H1 (cell line): ENCODE measurements at regions not wholly inside any gene's neighbourhood (a gene's known extent, or its start where the extent isn't known, plus 50 kb on each side); places are given as distances from the start of the nearest gene placed in this dataset.
A peak's percentile ranks its signal among the peaks of the same experiment; 100 is the strongest.

ENCODE experiments used
- CTCF ChIA-PET: fragments of 300-600 bp; sonication (Branson Sonifier 250); formaldehyde crosslinking; loops from one replicate; lab custom pipeline; 2021; ENCODE audit not compliant: partially characterized antibody; lab: Charles Lee
- POLR2A ChIA-PET: fragments of 300-600 bp; sonication (Branson Sonifier 250); formaldehyde crosslinking; loops from one replicate; lab custom pipeline; 2021; ENCODE audit warnings: inconsistent platforms; ENCODE audit not compliant: partially characterized antibody; lab: Charles Lee
- DNase-seq, 2 experiments: peaks; one replicate each; pipeline versions ENCODE4 v3.0.0 to v3.0.0-alpha.2; 2010 to 2022; ENCODE audit warnings: low spot score in 2 of 2, low read depth in 1 of 2, mixed read lengths in 1 of 2
- FAIRE-seq: peaks from 2 replicates; lab custom pipeline; 2011; peaks lifted over from hg19 to GRCh38; lab: Jason Lieb, UNC
- H2AFZ ChIP-seq: 2 replicates; pipeline ENCODE4 v1.8.1; 2012; ENCODE audit warnings: low read length, inconsistent platforms
- H2AK5ac ChIP-seq: 2 replicates; pipeline ENCODE4 v1.6.1; 2013; ENCODE audit warnings: low read depth, low read length
- H2BK120ac ChIP-seq: replicated peaks from 2 replicates; pipeline ENCODE3; 2013; ENCODE audit warnings: low read depth, low read length, inconsistent platforms
- H2BK12ac ChIP-seq: 2 replicates; pipeline ENCODE4 v1.6.1; 2013; ENCODE audit warnings: low read depth, low read length
- H2BK15ac ChIP-seq: 2 replicates; pipeline ENCODE4 v1.6.1; 2013; ENCODE audit warnings: low read length
- H2BK20ac ChIP-seq: 2 replicates; pipeline ENCODE4 v1.6.1; 2013; ENCODE audit warnings: low read length
- H2BK5ac ChIP-seq: 2 replicates; pipeline ENCODE4 v1.6.1; 2013; ENCODE audit warnings: low read depth, low read length
- H3K14ac ChIP-seq: 2 replicates; pipeline ENCODE4 v1.6.1; 2013; ENCODE audit warnings: inconsistent platforms; ENCODE audit not compliant: insufficient read length
- H3K18ac ChIP-seq: 2 replicates; pipeline ENCODE4 v1.6.1; 2013; ENCODE audit warnings: low read length; ENCODE audit errors: extremely low read depth
- H3K23ac ChIP-seq: 2 replicates; pipeline ENCODE4 v1.6.1; 2013; ENCODE audit warnings: inconsistent platforms; ENCODE audit not compliant: insufficient read length
- H3K23me2 ChIP-seq: 2 replicates; pipeline ENCODE4 v1.6.1; 2013; ENCODE audit warnings: low read depth, low read length
- H3K27ac ChIP-seq: 2 replicates; pipeline ENCODE4 v1.6.1; 2011; ENCODE audit warnings: low read depth, low read length, inconsistent platforms
- H3K27me3 ChIP-seq, 4 experiments: replicated peaks in 1 of 4; 1 replicate in 1 of 4; 2 replicates in 3 of 4; pipeline versions ENCODE4 v1.6.1 to v1.8.1; 2011 to 2013; ENCODE audit warnings: low read length in 3 of 4, mild to moderate bottlenecking in 3 of 4, inconsistent platforms in 2 of 4, mixed read lengths in 2 of 4, moderate library complexity in 1 of 4; ENCODE audit not compliant: control insufficient read depth in 3 of 4, insufficient read depth in 3 of 4; ENCODE audit errors: extremely low read depth in 1 of 4
- H3K36me3 ChIP-seq, 4 experiments: 2 replicates each; pipeline versions ENCODE4 v1.6.1 to v1.8.1; 2011 to 2013; ENCODE audit warnings: mild to moderate bottlenecking in 4 of 4, low read length in 3 of 4, moderate library complexity in 2 of 4, control low read depth in 1 of 4, inconsistent platforms in 1 of 4; ENCODE audit not compliant: insufficient read depth in 4 of 4, control insufficient read depth in 2 of 4
- H3K4ac ChIP-seq: replicated peaks from 2 replicates; pipeline ENCODE3; 2013; ENCODE audit warnings: low read length, low read depth, mixed read lengths, inconsistent platforms; ENCODE audit not compliant: insufficient read length
- H3K4me1 ChIP-seq, 4 experiments: replicated peaks in 1 of 4; 1 replicate in 1 of 4; 2 replicates in 3 of 4; pipeline versions ENCODE4 v1.6.1 to v1.8.1; 2011 to 2013; ENCODE audit warnings: low read length in 3 of 4, inconsistent platforms in 2 of 4, mixed read lengths in 1 of 4; ENCODE audit not compliant: insufficient read depth in 4 of 4, control insufficient read depth in 3 of 4
- H3K4me2 ChIP-seq, 2 experiments: 2 replicates each; pipeline versions ENCODE4 v1.6.1 to v1.8.1; 2011 to 2013; ENCODE audit warnings: low read depth in 2 of 2, low read length in 2 of 2, control low read depth in 1 of 2, inconsistent platforms in 1 of 2, mild to moderate bottlenecking in 1 of 2; ENCODE audit not compliant: insufficient read depth in 1 of 2
- H3K4me3 ChIP-seq, 4 experiments: fragments of 200-600, 300-600 bp in 1 of 4; sonication (generic), shearing (Covaris generic), sonication (Bioruptor Twin) in 1 of 4; 2 replicates each; pipeline versions ENCODE4 v1.5.1 to v1.8.1; 2011 to 2016; ENCODE audit warnings: low read length in 4 of 4, low read depth in 3 of 4, control low read depth in 2 of 4, inconsistent platforms in 2 of 4, mild to moderate bottlenecking in 2 of 4, mixed read lengths in 1 of 4, moderate library complexity in 1 of 4; ENCODE audit not compliant: insufficient read depth in 2 of 4; ENCODE audit errors: extremely low read depth in 1 of 4
- H3K56ac ChIP-seq: replicated peaks from 2 replicates; pipeline ENCODE3; 2013; ENCODE audit warnings: low read depth, mild to moderate bottlenecking, mixed read lengths, low read length, inconsistent platforms; ENCODE audit not compliant: insufficient read length
- H3K79me1 ChIP-seq: 2 replicates; pipeline ENCODE4 v1.6.1; 2013; ENCODE audit warnings: low read depth, low read length, control low read depth
- H3K79me2 ChIP-seq, 2 experiments: 2 replicates each; pipeline versions ENCODE4 v1.6.1 to v1.8.1; 2012 to 2013; ENCODE audit warnings: low read length in 2 of 2, mild to moderate bottlenecking in 2 of 2, inconsistent platforms in 1 of 2; ENCODE audit not compliant: insufficient read depth in 2 of 2, control insufficient read depth in 1 of 2
- H3K9ac ChIP-seq, 4 experiments: replicated peaks in 1 of 4; 1 replicate in 1 of 4; 2 replicates in 3 of 4; pipeline versions ENCODE4 v1.6.1 to v1.8.1; 2011 to 2013; ENCODE audit warnings: low read depth in 3 of 4, low read length in 3 of 4, control low read depth in 2 of 4, mild to moderate bottlenecking in 2 of 4, moderate library complexity in 2 of 4, inconsistent platforms in 1 of 4; ENCODE audit errors: extremely low read depth in 1 of 4
- H3K9me3 ChIP-seq, 2 experiments: 2 replicates each; pipeline versions ENCODE4 v1.6.1 to v1.8.1; 2012 to 2013; ENCODE audit warnings: mild to moderate bottlenecking in 2 of 2, moderate library complexity in 2 of 2, control low read depth in 1 of 2, inconsistent platforms in 1 of 2, low read depth in 1 of 2, low read length in 1 of 2, mixed read lengths in 1 of 2; ENCODE audit not compliant: insufficient read depth in 2 of 2
- H4K20me1 ChIP-seq, 2 experiments: replicated peaks in 1 of 2; 2 replicates each; pipeline versions ENCODE3 to v1.8.1; 2011 to 2013; ENCODE audit warnings: inconsistent platforms in 2 of 2, low read length in 2 of 2, mild to moderate bottlenecking in 1 of 2; ENCODE audit not compliant: insufficient read depth in 2 of 2, control insufficient read depth in 1 of 2
- H4K5ac ChIP-seq: 2 replicates; pipeline ENCODE4 v1.6.1; 2013; ENCODE audit warnings: low read length, low read depth, mixed read lengths, inconsistent platforms; ENCODE audit not compliant: insufficient read length
- H4K8ac ChIP-seq: 2 replicates; pipeline ENCODE4 v1.8.0; 2013; ENCODE audit warnings: mild to moderate bottlenecking, moderate library complexity, low read length, inconsistent platforms; ENCODE audit not compliant: insufficient read depth; ENCODE audit errors: extremely low read depth
- H4K91ac ChIP-seq: replicated peaks from 2 replicates; pipeline ENCODE3; 2013; ENCODE audit warnings: low read length, mixed read lengths, inconsistent platforms; ENCODE audit not compliant: insufficient read length
- HDAC6 ChIP-seq: IDR thresholded peaks from one replicate; pipeline ENCODE4 v1.7.1; 2012; ENCODE audit warnings: low read depth, mild to moderate bottlenecking, inconsistent platforms, low read length, moderate library complexity
- WGBS, 2 experiments: shearing (Covaris generic) in 1 of 2; methylation state at CpG; one replicate each; pipeline versions ENCODE4 v1.1.6 to v1.1.7; 2013 to 2015; ENCODE audit warnings: low lambda C conversion rate in 2 of 2, mixed read lengths in 2 of 2, inconsistent platforms in 1 of 2, low coverage in 1 of 2, missing lambda C conversion rate in 1 of 2; ENCODE audit not compliant: insufficient replicate concordance in 2 of 2, insufficient coverage in 1 of 2, insufficient read length in 1 of 2; ENCODE audit errors: extremely low coverage in 1 of 2, missing lambda C conversion rate in 1 of 2; 5-methylcytosine and 5-hydroxymethylcytosine counted together

- no peak for TF ChIP-seq HDAC6
- Histone ChIP-seq H3K9ac (no peak overlapping the region), H3K56ac (no peak overlapping the region), H4K20me1 (no peaks in the 10 kb centered on the region), H2BK20ac (peak overlapping the region; percentile 63; the same call in 1 of the 2 replicates), H3K4ac (no peak overlapping the region), H3K23me2 (peaks cover 2% of the 10 kb centered on the region; the same call in 1 of the 2 replicates), H2BK15ac (0 out of 2 replicates have a peak overlapping the region, but pooled peaks have one; percentile 40), H3K18ac (peak overlapping the region; percentile 44; the same call in 1 of the 2 replicates), H2BK12ac (peak overlapping the region; percentile 94; the same call in 1 of the 2 replicates), H2AFZ (no peak overlapping the region), H4K91ac (peak overlapping the region; percentile 69), H3K27ac (no peak overlapping the region), H3K14ac (no peak overlapping the region), H4K5ac (no peak overlapping the region), H3K79me2 (no peaks in the 10 kb centered on the region), H3K36me3 (no peaks in the 10 kb centered on the region), H4K8ac (no peak overlapping the region), H3K79me1 (no peaks in the 10 kb centered on the region), H3K9me3 (no peaks in the 10 kb centered on the region), H3K4me3 (no peak overlapping the region), H3K4me2 (no peak overlapping the region), H3K27me3 (no peaks in the 10 kb centered on the region; a peak in 2 of 7 replicates), H3K4me1 (peaks cover 10 to 40% (median 24%) of the 10 kb centered on the region in 4 experiments), H2AK5ac (peak overlapping the region; percentile 45; the same call in 1 of the 2 replicates), H2BK5ac (peak overlapping the region; percentile 64; the same call in 1 of the 2 replicates), H3K23ac (no peak overlapping the region), H2BK120ac (peak overlapping the region; percentile 83)
- CTCF ChIA-PET = interaction anchor here (0.7 to 34.2 kb wide), 14 partner anchors 9 to 387 kb away, joined by 3 to 1347 read pairs (median 4); no protein-coding TSS in a partner anchor
- WGBS, 2 experiments = 86% methylated on average over 3 of the region's 3 CpGs; no CpG with 5 or more reads in 1 of the 2 experiments
- POLR2A ChIA-PET = no interaction called here
- no peak for DNase-seq
- FAIRE-seq = no peak
Observed at GRCh38 chr11:45090607-45091006, 55.8 kb upstream of the PRDM11 start.
